CD4-positive, alpha-beta T cell treated with Interleukin-6 at 100 ng/mL for 8 hours (primary cell): ENCODE measurements at regions not wholly inside any gene's neighbourhood (a gene's known extent, or its start where the extent isn't known, plus 50 kb on each side); places are given as distances from the start of the nearest gene placed in this dataset.

Experiments used
- DNase-seq: peaks from one replicate; pipeline ENCODE4 v3.0.0-alpha.2; 2020; ENCODE audit warnings: mixed read lengths, low spot score

DNA sequence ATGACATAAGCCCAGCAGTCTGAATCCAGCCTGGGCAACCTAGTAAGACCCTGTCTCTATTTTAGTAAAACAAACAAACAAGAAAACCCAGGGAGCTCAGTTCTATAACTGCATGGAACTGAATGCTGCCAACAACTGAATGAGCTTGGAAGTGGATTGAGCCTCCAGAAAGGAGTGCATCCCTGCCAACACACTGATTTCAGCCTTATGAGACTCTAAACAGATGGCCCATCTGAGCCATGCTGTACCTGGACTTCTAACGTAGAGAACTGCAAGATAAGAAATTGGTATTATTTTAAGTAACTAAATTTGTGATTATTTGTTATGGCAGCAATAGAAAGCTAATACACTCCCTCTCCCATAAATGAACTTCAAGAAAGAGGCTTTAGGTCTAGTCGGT is 150.4 kb upstream of the RAI14 start:
- DNase-seq: no peak

DNA sequence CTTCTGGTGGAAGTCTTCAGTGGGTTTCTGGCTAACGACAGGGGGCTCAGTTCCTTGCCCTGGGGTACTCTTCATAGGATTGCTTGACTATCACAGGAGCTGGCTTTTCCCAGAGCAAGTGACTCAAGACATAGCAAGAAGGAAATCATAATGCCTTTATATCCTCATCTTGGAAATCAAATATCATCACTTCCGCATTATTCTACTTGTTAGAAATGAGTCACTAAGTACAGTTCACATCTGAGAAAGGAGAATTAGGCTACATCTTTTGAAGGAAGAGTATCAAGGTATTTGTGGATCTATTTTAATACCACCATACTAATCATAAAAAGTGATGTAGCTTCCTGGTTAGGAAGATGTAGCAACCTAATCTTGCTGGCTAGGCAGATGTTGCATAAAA is 148.2 kb upstream of the RAI14 start:
- DNase-seq: no peak

DNA sequence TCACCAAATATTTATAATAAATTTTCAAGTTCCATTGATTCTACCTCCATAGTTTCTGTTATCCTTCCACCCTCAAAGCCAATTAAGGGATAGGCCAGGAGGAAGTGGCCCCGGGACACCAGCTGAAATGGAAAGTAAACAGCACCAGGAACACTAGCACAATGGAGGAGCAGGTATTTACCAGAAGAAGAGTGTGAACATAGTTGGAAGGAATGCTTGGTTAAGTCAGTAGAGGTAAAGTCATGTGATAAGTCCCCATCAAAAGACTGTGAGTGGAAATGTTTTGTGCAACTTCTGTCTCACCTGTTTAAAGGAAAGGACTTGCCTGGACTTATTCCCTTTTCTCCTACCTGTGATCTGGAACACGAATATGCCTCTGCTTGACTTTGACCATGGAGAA is 146.7 kb upstream of the RAI14 start:
- no peak for DNase-seq

DNA sequence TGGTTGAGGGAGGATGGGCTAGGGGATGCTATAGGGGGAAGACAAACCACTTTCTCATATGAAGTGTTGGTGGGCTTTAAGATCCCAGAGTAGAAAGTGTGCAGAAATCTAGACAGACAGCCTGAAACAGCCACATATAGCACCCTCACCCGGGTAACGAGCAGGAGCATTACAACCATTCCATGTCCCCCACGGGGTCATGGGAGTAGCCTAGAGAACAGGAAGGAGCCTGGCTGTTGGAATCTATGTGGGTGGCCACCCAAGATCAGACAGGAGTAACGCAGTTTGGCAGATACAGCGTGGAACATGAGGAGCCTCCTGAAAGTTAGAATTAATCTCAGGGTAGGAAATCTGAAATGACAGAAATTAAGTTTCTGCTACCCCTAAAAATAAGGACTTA is 146.1 kb upstream of the RAI14 start:
- DNase-seq: no peak

DNA sequence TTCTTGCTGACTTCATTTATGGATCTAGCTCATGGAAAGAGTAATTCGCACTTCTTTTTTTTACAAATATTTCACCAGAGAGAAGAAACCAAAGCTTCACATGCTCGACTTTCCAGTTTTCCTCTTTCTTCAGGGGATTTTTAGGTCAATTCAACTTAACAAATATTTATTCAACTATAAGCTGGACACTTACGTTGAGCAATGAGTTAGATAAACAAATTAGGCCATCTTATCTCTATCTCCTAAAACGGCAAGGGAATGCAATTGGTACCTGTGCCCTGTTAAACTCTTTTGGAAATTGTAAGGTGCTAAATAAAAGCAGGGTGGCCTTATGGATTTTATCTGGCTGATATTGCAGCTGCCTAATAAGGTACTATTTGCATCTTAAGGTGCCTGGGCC is 145.1 kb upstream of the RAI14 start:
- DNase-seq: no peak

DNA sequence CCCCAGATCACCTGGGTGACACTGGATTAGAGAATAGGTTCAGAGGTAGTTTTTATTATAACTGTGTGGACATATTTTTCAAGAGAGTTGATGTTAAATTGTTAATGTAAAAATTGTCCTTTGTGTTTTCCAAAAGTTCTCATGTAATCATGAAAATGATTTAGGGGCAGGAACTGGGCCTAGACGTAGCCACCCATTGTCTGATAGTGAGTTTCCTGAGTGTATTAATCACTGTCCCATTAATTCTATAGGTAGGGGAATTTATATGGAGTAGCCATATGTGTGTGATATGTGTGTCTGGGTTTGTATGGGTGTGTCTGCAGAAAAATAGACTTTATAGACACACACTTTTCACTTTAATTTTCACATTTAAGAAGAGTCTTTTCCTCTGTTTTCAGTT is 144.6 kb upstream of the RAI14 start:
- DNase-seq: no peak

DNA sequence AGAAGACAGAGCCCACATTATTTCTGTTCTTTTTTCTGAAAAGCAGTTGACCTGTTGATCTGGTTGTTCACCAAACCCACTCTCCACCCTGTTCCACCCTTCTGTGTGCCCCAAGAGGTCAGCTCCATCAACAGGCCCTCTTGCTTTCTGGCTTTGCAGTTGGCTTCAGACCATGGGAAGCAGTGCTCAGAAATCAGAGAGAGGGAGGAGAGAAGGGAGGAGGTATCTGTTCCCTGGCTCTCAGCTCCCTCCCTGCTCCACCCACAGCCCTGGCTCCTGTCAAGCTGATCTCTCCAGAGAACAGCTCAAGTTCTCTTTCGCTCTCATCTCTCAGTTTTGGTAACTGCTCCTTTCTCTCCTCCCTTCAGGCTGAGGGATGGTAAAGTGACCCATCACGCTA is 144.2 kb upstream of the RAI14 start:
- DNase-seq: no peak

DNA sequence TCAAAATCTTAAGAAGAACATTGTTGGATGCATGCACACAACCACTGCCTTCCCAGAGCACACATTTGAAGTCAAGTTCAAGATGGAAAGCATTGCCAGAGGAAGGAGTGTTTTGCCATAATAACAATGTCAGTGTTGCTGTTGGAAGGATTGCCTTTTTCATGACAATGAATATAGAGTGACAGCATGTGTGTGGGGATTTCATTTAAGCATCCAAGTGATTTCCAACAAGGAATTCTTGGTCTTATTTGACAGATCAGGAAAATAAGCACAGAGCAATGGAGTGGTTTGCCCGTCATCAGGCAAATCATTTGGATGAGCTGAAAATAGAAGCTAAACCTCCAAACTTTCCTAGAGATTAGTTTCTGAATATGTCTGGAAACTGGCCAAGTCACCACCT is 140.0 kb upstream of the RAI14 start:
- no peak for DNase-seq

DNA sequence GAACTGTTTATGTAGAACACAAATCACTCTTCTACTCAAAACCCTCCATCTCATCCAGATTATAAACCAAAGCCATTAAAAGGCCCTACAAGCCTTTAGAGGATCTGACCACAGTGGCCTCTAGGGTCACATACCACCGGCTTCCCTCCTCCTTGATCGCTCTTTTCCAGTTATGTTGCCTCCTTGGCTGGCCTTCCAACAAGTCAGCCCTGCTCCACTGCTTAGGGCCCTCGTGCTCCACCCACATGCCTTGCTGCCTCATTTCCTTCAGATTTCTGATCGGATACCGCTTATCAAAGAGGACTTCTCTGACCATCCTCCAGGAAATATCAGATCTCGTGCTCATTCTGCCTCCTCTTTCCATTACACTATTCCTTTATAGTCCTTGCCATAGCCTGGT is 139.4 kb upstream of the RAI14 start:
- DNase-seq: no peak

DNA sequence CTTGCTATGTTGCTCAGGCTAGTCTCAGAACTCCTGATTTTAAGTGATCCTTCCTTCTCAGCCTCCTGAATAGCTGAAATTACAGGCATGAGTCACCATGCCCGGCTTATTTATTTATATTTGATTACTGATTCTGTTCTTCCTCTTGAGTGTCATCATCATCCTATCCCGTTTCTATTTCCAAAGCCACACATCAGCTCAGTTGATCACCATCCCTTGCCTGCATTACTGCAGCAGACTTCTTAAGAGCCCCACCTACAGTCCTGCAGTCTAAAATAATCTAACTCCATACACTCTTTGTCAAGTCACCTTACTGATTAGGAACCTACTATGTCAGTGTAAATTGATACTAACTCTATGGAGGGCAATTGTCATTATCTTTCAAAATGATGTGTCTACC is 138.9 kb upstream of the RAI14 start:
- DNase-seq: no peak

DNA sequence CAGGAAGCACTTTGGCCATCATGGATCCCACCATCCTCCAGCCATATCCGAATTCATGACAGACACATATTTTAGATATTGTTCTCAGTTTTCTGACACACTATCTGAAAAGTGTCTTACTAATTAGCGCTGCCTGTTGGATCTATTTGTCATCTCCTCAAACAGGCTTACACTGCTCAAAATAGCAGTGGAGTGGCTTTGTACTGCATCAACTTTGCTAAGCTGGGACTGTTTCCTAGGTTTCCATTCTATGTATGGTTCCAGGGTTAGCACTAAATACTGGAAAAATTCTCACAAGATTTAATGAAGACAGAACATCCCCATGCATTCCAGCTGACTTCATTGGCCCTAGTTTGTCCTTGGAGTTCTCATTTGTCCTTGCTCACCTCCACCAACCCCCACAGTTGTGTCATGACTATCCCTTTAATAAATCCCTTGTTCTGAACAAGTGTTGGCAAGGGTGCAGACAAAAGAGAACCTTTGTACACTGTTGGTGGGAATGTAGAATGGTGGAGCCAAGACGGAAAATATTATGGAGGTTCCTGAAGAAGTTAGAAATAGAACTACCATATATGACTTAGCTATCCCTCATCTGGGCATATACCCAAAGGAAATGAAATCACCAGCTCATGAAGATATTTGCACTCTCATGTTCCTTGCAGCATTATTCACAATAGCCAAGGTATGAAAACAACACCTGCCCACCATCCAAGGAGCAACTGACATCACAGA is 136.5 kb upstream of the RAI14 start:
- DNase-seq: no peak

DNA sequence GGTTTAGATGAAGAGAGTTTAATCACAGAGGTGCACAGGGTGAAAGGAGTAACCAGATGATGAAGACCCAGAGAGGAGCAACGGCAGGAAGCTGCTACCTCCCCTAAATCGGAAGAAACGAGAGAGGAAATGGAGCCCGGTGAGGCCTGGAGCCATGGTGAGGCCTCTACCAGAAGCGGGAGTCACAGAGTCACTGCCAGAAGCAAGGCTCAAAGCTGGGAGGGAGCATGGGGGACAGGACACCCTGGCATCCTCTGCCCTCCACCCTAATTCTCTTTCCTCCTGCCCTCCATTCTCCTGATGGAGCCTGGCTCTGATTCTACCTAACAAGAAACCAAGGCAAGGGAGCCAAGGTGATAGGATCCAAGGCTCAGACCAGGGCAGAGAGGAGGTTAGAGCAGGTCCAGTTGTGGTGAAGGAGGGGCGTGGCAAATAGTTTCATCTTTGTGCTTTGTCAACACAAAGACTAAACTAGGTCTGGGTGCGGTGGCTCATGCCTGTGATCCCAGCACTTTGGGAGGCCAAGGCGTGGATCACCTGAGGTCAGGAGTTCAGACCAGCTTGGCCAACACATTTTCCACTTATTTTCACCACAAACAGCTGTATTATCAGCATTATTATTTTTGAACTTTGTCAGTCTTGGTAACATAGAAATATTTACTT is 134.4 kb upstream of the RAI14 start:
- DNase-seq: no peak

DNA sequence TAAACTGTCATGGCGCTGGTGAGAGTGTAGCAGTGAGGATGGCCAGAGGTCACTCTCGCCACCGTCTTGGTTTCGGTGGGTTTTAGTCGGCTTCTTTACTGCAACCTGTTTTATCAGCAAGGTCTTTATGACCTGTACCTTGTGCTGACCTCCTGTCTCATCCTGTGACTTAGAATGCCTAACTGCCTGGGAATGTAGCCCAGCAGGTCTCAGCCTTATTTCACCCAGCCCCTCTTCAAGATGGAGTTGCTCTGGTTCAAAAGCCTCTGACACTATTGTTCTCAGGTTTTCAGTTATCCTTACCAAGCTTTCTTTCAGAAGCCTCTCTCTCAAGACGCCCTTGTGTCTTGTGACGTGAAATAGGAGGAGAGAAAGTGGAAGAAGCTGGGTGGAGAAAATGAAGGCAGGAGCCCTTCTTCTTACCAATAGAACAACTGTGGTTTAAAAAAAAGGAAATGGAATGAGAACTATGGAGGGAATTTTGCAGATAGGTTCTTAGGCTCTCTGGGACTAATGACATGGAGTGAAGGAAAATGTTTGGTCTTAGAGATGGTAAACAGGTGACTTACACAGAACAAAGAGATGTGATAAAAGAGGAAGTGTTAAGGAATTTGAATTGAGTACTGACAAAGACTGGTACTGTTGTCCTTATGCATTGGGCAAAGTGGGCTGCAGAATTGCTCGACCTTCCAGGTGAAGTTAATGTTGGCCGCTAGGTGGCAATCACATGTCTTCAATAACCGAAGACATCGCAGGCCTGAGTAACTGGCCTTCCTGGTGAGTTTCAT is 133.3 kb upstream of the RAI14 start:
- DNase-seq: peak; percentile 54

DNA sequence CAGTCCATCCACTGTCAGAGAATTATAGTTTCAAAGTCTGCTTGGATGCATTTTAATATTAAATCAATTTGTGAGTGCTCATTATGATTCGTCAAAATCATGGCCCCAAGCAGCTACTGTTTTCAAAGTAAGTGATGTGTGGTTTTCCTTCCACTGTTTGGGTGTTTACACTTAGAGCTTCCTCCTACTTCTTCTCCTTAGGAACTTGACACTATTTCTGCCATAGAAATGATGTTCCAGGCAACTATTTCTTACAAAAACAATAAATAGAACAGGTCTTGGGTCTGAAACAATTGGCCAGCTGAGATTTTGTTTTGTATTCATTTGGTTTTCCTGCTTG is 132.8 kb upstream of the RAI14 start:
- DNase-seq: no peak

DNA sequence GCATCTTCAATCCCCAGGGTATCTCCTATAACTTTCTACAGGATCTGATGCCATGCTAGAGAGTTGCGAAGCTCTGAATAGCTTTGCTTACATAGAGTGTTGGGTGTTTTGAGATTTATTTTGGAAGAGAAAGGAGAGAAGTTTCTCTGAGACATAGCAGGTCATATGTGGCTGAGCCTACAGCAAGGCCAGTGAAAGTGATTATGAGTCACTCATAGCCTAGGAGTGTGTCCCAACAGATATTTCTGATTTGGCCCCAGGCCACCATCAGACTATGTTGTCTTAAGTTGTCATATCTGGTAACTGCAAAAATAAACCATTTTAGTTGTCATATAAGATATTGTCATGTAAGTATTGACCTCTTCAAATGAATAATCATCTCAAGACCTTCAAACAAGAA is 132.0 kb upstream of the RAI14 start:
- no peak for DNase-seq

DNA sequence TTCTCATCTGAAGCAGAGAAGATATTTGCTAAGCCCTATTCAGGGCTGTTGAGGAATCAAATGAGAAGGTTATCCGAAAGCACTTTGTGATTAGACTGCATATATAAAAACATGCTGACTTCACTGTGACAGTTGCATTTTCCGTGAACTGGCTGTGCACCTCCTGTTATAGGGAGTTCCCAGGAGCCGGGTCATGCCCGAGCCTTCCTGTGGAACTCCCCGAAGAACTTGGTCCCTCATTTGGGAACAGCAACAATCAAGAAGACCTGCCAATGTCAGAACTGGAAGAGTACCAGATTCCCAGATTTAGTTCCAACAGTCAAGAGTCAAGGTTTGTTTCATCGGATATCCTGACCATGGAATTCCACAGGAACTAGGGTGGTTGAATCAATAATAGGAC is 130.4 kb upstream of the RAI14 start:
- DNase-seq: no peak

DNA sequence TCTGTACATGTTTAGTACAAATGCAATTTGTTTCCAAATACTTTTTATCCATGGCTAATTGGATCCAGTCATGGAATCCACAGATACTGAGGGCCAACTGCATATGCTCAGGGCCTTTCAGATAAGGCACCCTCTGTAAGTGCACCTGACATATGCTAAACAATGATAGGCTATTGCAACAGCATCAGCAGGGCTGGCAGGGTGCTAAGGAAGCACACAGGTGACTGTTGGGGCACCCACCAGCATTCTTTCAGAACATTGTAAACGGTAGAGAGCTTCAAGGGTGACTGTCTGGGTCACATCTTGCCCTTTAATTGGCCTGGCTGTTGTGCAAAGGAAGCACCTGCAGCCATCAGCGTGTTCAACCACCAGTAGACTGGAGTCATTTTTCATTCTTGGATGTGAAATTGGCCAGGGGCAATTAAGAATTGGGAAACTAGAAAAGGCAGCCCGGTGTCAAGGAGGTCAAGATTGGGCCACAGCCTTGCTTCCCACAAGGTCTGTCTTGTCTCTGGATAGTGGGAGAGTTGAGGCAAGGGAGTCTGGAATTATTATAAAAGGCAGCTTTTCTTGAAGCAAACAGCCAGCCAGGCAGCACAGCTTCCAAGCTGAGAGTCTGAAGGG is 129.3 kb upstream of the RAI14 start:
- DNase-seq: no peak

DNA sequence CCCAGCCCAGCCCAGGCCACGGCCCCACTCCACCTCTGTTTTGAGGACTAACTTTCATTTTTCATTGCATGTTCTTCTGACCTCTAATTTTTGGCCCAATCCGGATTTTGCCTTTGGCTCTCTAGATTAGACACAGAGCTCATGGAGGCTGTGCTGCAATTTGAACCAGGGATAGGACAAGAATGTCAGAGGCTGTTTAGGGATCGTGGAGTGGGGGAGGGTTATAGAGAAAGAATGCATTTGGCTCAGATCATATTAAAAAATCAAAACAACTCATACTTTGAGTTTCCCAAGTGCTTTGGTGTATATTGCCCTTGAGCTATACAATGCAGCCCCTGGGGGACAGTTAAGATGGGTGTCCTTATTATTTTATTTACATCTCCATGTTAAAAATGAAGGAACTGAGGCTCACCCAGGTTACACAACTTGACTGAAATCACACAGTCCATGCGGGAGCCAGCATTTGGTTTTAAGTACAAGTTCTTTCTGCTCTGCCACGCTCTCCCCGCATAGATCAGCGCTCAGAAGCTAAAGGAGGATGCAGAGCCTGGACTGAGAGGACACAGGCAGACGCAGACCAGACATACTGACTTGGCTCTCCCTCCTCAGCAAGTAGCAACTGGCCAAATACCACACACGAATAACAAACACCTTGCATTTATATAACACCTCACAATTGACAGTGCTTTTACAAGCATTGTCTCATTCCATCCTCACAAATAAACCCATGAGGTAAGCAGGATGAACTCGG is 126.4 kb upstream of the RAI14 start:
- no peak for DNase-seq

DNA sequence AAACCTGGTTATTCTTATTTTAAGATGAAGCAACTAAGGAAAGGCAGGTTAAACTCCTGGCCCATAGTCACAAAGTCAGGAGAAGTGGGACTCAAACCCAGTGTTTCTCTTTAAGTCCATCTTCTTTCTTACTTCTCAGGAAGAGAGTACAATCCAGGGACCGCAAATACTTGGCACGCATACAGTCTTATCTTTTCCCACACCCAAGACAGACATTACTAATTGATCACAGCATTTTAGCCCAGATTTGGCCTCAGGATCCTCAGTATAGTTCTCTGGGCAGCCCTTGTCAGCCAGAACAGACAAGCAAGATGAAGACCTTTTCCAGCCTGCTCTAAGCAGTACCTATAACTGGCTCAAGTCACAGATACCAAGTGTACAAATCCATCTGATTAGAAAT is 125.5 kb upstream of the RAI14 start:
- DNase-seq: no peak

DNA sequence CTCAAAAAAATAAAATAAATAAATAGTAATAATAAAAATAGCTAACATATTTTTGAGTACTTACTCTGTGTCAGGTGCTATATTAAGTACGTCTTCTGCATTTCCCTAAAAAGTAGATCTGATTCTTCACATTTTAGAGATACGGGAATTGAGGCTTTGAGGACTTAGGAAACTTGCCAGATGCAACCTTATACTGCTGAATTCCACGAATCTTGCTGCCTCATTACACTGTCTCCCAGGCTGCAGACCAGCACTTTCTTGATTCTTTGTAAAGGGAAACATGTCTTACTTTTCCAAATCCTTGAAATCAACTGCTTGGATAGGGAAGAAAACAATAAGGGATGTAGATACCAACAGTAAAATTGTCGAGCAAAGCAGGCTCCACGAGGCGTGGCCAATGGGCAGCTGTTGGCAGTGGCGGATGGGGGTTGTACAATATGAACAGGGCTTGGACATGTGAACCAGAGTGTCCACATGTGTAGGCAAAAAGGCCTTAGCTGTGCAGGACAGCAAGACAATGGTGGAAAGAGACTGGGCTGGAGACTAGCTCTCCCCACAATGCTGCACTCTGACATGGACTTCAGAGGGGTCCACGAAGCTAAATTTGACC is 124.3 kb upstream of the RAI14 start:
- no peak for DNase-seq

DNA sequence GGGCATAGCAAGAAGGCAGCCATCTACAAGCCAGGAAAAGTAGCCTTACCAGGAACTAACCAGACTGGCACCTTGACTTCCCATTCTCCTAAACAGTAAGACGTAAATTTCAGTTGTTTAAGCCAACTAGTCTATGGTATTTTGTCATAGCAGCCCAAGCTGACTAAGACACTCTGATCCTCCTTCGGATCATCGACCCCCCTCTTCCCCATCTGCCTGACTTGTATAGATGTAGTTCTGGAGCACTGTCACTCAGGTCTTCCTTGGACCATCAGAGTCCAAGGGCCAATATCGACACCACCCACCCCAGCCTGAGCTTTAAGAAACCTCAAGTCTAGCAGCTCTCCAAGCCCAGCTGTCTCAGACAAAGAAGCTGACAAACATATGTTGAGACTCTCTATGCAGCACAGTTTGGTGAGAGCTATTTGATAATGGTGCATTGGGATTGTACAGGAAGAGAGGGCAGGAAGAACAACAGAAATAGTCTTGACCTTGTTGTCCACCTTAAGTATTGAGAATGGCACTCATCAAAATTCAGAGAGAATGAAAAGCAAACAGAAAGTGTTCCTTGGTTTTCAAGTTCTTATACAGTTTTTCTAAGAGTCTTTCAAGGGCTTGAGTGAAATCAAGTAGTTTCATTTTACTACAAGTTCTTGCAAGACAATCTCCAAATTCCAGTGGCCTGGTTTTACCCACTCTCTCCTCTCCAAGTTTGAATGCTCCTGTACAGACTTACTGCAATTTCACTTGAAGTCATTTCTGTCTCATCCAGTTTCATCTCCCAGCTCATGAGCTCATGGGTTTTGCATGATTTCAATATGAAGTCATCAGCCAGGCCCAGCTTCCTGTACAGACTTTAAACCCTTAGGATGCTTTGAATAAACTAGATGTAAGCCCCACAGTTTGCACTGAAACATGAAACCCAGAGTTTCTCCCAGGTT is 122.3 kb upstream of the RAI14 start:
- DNase-seq: no peak
